ENCODE measurements at regions not wholly inside any gene's neighbourhood (a gene's known extent, or its start where the extent isn't known, plus 50 kb on each side); places are given as distances from the start of the nearest gene placed in this dataset.

GRCh38 chr15:88403351-88403791 lies 63.8 kb downstream of the MRPL46 start:
- DNase-seq (ENCODE audit: low spot score): no peak

GRCh38 chr15:88401996-88402656 lies 65.1 kb downstream of the MRPL46 start:
- no peak for DNase-seq (ENCODE audit: low spot score)

DNA sequence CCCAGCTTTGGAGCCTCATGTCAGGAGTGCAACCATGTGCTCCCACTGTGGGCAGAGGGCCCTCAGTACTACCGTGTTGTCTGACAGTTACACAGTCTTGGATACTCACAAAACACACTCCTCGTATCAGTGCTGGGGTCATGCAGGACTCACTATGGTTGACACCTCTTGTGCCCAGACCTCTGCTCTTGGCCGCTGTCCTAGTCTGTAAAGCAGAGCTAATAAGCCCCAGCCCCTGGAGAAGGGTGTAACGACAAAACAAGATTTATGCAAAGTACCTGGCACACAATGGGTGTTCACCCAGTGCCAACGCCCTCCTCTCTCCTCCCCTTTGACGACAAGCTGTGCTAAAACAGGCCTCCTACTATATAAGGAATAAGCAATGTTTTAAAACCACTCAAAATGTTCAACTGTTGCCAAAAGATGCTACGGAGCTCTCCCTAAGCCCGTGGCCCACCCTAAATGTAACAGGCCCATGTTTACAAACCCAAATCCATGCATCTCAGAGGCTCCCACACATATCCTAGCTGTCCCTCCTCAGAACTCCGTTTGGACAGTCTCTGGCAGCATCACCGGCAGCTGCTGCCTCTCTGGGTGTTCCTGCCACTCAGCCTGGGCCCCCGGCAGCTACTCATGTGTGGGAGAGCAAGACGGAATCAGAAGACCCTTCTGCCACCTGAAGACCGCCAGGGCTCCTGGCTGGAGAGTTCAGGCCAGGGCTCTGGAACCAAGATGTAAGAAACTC lies 65.8 kb downstream of the MRPL46 start:
- no peak for DNase-seq (ENCODE audit: low spot score)

DNA sequence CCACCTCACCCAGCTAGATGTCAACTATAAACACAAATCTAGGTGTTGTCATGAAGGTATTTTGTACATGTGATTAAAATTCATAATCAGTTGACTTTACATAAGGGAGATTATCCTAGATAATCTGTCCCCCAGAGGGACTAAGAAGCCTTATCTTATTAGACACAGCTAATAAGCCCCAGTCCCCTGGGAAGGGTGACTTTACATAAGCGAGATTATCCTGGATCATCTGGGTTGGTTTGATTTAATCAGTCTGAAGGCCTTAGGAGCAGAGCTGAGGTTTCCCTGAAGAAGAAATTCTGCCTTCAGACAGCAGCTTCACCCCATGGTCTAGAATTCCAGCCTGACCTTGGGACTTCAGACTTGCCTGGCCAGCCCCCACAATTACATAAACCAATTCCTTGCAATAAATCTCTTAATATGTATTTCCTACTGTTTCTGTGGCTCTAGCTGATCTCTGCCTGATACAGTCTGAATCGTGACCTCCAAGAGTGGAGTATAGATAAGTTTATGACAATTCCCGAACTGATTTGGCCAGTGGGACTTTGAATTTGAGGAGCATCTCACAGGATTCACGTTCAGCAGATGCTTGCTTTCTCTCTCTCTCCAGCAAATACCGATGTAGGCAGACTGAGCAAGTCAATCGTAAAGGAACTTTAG lies 66.5 kb downstream of the MRPL46 start:
- no peak for DNase-seq (ENCODE audit: low spot score)

DNA sequence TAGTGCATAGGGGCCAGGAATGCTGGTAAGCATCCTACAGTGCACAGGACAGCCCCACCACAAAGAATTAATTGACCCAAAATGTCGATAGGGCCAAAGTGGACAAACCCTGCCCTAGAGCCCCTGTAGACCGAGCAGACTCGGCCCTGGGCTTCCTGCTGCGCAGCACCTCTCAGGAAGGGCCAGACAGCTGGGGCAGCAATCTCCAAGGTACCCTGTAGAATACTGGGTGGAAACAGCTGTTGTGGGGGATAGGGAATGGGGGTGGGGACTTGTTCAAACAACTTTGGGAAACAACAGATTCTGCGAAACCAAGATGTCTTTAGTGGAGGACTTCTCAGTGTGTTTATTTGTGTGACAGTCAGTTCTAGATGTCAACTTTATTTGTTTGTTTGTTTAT lies 67.1 kb downstream of the MRPL46 start:
- no peak for DNase-seq (ENCODE audit: low spot score)

DNA sequence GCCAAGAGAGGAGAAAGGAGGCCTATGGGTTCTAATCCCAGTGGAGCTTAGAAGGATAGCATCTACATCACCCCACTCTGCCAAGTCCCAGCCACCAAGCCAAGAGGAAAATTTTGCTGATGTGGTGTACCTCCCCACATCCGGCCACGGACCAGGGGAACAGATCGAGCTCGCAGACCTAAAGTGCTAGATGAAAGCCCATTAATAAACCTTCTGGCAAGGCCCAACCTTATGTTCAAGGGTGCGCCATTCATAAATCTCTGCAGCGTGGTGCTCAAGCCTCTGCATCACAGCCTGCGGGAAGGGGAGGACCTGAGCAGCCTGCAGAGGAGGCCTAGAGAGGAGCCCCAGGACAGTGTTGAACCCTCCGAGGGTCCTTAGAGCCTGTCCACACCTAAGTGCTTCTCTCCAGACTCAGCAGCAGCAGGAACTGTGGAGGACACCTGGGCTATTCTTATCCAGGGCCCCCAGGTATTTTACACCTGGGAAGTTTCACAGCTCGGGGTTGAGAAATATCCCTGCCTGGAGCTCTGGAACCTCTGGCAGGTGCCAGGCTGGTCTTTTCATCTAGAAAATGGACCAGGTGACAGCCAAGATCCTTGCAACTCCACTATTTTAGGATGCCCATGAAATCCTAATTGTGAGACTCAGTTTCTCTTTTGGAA lies 68.0 kb downstream of the MRPL46 start:
- DNase-seq (ENCODE audit: low spot score): no peak

GRCh38 chr15:88398011-88398410 lies 69.2 kb downstream of the MRPL46 start:
- DNase-seq (ENCODE audit: low spot score): no peak

- DNase-seq (ENCODE audit: low spot score): no peak
Observed at GRCh38 chr15:88397506-88397905, 69.7 kb downstream of the MRPL46 start.

DNA sequence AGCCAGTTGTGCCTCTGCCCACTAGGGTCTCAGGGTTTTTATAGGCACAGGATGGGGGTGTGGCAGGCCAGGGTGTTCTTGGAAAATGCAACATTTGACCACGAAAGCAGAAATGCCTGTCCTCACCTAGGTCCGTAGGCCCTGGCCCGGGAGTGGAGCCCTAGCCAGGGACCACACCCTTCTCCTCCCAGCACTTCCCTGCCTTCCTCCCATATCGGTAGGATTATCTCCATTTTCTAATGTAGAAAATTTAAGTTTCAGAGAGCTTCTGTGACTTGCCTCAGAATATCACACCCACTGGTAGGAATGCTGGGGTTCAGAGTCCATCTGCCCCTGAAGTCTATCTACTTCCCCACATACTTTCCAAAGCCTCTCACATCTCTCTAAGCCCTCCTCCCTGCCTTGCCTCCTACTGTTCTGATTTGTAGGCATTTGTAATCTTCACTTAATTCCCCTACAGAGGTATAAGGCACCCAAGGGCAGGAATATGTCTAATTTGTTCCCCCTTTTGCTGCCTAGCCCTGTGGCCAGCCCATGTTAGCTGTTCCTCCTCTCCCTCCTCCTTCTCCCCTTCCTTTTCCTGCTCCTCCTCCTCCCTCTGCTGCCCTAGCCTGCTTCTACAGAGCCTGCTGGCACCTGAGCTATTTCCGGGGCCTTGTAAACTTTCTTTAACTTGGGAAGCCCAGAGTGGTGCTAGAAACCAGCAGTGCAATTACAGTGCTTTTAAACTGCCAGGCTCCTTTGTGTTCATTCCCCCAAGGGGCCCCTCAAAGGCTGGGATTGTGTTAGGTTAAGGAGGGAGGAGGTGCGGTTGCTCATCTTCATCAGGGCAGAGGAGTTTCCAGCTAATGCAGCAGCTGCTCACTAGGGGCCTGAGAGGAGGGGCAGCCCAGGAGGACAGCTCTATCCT lies 71.1 kb downstream of the MRPL46 start:
- DNase-seq (ENCODE audit: low spot score): no peak

- no peak for DNase-seq (ENCODE audit: low spot score)
Observed at GRCh38 chr15:88395241-88395640, 71.9 kb downstream of the MRPL46 start.

GRCh38 chr15:88394553-88395145 lies 72.5 kb downstream of the MRPL46 start:
- no peak for DNase-seq (ENCODE audit: low spot score)

DNA sequence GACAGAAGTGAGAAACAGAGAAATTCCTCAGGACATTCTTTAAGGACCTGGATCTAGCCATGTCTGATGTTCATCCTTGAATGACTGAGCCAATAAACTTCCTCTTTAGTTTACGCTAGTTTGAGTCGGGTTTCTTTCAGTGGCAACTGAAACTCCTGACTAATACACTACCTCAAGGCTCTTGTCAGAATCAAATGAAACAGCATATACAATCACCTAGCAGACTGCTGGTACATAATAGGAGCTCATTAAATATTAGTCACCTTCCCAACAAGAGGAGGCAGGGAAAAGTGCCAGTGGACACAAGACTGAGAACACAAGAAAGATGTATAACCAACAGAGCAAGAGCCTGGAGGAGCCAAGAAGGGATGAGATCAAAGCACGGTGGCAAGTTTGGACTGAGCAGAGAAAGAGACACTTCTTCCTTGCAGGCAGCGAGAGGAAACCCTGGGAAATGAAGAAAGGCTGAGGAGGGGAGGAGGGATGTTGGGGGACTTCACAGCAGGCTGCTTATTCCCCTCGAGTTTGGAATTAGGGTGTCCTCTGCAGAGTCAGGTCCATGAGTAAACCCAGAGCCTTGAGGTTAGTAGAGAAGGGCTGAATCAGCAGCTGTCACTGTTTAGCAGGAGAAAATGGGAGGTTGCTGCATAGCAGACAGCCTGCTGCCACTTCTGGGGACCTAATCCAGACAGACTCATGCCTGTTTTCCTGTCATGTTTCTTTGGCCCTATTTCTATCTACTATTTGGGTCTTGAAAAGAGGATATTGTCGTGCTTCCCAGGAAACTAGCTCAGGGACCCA lies 73.3 kb downstream of the MRPL46 start:
- DNase-seq (ENCODE audit: low spot score): no peak

DNA sequence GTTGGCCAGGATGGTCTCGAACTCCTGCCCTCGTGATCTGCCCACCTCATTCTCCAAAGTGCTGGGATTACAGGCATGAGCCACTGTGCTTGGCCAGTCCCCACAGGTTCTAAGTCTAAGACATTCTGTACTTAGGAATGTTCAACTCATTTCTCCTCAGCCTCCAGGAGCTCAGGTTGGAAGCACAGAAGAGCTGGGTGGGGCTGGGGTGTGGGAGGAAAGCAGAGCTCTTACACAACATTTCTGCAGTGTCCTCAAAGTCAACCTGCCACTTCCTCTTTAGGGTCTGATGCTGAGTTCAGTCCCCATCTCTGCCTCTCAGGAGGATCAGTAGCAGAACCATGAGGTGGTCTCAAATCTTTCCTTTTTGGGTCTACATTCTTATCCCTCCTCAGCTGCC lies 75.5 kb downstream of the MRPL46 start:
- no peak for DNase-seq (ENCODE audit: low spot score)

GRCh38 chr15:88391006-88391405 lies 76.2 kb downstream of the MRPL46 start:
- DNase-seq (ENCODE audit: low spot score): no peak

DNA sequence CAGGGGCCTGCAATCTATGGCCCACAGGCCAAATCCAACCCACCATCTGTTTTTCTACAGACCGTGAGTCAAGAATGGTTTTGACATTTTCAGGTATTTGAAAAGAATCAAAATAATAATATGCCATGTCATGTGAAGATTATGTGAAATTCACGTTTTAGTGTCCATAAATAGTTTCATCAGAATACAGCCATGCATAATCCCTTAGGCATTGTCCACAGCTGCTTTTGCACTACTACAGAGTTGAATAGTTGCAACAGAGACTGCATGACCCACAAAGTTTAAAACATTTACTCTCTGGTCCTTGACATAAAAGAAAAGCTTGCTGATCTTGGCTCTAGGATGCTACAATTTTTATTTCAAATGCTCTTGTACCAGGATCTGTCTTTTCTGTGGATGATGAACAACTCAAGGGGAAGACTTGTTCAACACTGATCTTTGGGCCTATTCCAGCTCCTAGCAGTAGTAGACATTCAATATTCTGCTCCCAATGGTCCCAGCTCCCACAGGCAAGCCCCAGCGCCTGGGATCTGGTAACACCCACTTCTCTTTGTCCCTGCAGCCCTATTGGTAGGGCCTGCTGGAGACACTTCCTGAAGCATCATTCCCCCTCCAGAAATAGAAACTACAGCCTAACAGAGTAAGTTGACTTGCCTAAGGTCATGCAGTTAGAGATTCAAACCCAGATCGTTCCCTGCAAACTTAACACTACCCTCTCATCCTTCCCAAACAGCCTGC lies 76.9 kb downstream of the MRPL46 start:
- DNase-seq (ENCODE audit: low spot score): no peak

DNA sequence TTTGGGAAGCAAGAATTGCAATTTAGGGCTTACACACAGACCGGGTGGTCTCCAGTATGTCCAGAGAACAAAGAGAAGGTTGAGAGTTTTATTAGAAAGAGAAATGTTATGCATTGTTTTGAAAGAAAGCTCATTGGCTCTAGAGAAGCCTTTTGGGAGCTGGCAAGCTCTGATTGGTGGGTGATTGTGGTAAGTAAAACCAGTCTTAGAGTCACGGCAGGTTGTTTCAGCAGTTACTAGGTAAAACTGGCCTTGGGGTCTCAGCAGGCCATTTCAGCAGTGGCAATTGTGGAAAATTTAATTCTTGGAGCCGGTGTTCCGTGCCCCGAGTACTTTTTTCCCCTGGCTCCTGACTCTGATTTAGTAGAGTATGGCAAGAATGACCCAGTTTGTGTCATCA lies 78.1 kb downstream of the MRPL46 start:
- no peak for DNase-seq (ENCODE audit: low spot score)

DNA sequence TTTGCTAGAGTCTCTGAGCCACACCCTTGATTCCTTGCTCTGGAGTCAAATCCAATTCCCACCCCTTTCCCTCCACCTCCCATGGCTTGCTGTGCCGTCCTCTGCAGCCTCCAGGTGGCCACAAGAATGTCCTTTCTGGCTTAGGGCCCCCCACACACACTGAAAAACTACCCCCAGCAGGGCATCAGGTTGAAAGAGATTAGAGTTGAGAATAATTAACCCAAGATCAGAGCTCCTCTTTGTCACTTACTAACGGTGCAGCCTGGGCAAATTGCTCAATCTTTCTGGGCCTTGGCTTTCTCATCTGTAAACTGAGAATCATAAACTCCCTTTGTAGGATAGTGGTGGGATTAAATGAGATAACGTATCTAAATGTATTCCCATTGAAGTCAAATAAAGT lies 78.5 kb downstream of the MRPL46 start:
- DNase-seq (ENCODE audit: low spot score): no peak

- DNase-seq (ENCODE audit: low spot score): no peak
Observed at GRCh38 chr15:88385078-88385700, 82.0 kb downstream of the MRPL46 start.

- no peak for DNase-seq (ENCODE audit: low spot score)
Observed at GRCh38 chr15:88383354-88383753, 83.8 kb downstream of the MRPL46 start.
